ENCODE measurements at regions not wholly inside any gene's neighbourhood (a gene's known extent, or its start where the extent isn't known, plus 50 kb on each side); places are given as distances from the start of the nearest gene placed in this dataset.

DNA sequence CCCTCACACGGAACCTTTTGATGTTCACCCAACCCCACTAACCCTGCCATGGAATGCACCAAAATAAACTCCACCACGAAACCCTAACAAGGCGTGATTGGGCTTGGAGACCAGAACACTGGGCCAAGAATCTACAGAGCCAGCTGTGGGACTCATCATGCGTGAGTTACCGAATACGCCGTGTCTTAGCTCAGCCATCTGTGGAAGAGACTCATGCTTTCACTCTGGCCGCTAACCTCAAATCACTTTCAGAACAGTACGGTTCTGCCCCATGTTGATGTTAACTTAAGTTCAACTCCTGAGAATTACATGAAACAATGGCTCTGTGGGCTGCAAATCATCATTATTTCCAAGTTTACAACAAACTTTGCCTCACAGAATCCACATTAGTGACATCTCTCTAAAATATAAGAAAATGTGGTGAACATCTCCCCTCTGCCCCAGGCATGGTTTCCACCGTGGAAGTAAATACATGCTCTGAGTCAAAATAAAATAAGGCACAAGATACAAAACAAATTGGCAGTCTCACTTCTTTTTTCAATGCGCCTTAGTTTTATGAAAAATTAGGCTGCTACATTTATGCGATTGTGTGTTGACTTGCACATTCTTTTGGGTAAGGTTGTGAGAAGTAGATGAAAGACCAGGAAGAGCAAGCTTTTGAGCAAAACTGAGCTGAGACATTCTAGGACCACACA lies 308.9 kb upstream of the EXOC2 start:
- peak; percentile 75 for DNase-seq (ENCODE audit: low spot score)
- in situ Hi-C loops (cut with MboI; ENCODE audit: low pct_unique_long_range_greater_than_20kb, low sequenced_read_pairs, unreplicated experiment), result no loop called here
- TF ChIP-seq, protein P1, sequence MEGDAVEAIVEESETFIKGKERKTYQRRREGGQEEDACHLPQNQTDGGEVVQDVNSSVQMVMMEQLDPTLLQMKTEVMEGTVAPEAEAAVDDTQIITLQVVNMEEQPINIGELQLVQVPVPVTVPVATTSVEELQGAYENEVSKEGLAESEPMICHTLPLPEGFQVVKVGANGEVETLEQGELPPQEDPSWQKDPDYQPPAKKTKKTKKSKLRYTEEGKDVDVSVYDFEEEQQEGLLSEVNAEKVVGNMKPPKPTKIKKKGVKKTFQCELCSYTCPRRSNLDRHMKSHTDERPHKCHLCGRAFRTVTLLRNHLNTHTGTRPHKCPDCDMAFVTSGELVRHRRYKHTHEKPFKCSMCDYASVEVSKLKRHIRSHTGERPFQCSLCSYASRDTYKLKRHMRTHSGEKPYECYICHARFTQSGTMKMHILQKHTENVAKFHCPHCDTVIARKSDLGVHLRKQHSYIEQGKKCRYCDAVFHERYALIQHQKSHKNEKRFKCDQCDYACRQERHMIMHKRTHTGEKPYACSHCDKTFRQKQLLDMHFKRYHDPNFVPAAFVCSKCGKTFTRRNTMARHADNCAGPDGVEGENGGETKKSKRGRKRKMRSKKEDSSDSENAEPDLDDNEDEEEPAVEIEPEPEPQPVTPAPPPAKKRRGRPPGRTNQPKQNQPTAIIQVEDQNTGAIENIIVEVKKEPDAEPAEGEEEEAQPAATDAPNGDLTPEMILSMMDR (IDR thresholded peaks at IDR 0.05; ENCODE audit: extremely low read depth, insufficient read depth, missing control alignments), result no peak

DNA sequence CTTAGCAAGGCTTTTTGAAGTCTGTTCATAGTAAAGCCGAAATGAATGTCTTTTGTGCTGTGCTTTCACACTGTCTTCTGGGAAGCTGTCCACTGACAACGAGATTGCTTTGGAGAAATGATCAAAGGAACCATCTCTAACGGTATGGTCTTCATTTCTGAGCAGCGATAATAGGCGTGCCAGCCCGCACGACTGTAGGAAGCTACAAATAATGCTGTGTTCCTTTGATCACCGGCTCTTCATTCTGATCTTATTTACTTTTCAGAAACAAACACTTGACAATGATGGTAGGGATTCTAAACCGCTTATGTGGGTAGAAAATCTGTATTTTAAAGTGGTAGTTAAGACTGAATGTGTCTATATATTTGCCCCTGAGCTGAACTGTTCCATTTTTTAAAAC lies 306.6 kb upstream of the EXOC2 start:
- in situ Hi-C loops (cut with MboI; ENCODE audit: low pct_unique_long_range_greater_than_20kb, low sequenced_read_pairs, unreplicated experiment), result no loop called here
- no peak for DNase-seq (ENCODE audit: low spot score)
- TF ChIP-seq, protein P1 (IDR thresholded peaks at IDR 0.05; ENCODE audit: extremely low read depth, insufficient read depth, missing control alignments), result no peak

DNA sequence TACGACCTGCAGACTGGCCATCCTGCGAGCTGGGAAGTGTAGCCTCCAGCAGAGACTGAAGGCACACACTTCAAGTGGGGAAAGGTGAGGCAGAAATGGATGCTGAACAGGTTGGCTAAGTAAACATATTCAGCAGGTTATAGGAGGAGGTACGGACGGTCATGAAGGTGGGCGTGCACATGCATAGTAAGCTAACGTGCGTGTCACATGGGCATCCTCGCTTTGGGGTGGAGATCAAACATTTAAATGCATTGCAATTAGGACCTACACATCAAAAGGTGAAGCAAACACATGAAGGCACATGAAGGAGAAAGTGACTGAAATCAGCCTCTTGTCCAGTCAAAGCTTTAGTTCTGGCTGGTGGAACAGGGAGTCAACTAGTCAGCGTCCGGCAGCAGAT lies 305.6 kb upstream of the EXOC2 start:
- in situ Hi-C loops (cut with MboI; ENCODE audit: low pct_unique_long_range_greater_than_20kb, low sequenced_read_pairs, unreplicated experiment), result no loop called here
- DNase-seq (ENCODE audit: low spot score), result no peak
- TF ChIP-seq, protein P1 (IDR thresholded peaks at IDR 0.05; ENCODE audit: extremely low read depth, insufficient read depth, missing control alignments), result no peak

DNA sequence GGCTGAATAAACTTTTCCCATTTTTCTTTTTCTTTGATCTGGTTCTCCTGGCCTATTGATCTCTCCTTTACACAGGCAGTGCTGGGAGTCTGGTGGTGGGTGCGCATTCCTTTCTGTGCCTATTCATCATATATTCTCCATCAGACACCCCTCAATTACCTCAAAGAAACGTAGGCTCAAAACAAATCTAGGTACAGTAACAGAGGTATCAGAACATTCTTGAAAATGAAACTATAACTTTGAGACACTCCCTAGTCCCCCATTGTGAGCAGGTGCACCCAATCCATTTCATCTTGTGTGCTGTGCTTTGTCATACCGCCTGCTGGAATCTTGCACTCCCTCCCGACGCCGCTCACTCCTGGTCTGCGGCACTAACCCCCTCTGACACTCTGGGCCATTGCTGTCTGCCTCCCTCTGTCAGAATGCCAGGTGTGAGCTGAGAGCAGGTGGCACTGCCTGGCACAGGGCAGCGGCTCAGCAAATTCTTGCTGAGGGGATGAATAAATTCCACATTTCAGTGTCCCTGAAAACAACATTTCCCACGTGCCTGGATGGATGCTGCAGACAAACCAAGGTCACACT lies 303.4 kb upstream of the EXOC2 start:
- in situ Hi-C loops (cut with MboI; ENCODE audit: low pct_unique_long_range_greater_than_20kb, low sequenced_read_pairs, unreplicated experiment), result no loop called here

DNA sequence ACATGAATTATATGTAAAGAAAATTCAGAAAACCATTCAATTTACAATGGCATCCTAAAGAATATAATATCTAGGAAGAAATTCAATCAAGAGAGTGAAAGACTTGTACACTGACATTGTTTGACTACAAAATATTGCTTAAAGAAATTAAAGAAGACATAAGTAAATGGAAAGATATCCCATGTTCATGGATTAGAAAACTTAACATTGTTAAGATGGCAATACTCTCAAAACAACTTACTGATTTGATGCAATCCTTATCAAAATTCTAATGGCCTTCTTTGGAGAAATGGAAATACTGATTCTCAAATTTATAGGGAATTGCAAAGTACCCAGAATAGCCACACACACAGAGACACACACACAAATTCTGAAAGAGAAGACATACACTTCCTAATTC lies 298.3 kb upstream of the EXOC2 start:
- TF ChIP-seq, protein P1 (IDR thresholded peaks at IDR 0.05; ENCODE audit: extremely low read depth, insufficient read depth, missing control alignments), result no peak
- no peak for DNase-seq (ENCODE audit: low spot score)
- in situ Hi-C loops (cut with MboI; ENCODE audit: low pct_unique_long_range_greater_than_20kb, low sequenced_read_pairs, unreplicated experiment), result no loop called here

More for the DNA sequence above, 303.4 kb upstream of the EXOC2 start:
- no peak for DNase-seq (ENCODE audit: low spot score)
- TF ChIP-seq, protein P1 (IDR thresholded peaks at IDR 0.05; ENCODE audit: extremely low read depth, insufficient read depth, missing control alignments), result no peak

DNA sequence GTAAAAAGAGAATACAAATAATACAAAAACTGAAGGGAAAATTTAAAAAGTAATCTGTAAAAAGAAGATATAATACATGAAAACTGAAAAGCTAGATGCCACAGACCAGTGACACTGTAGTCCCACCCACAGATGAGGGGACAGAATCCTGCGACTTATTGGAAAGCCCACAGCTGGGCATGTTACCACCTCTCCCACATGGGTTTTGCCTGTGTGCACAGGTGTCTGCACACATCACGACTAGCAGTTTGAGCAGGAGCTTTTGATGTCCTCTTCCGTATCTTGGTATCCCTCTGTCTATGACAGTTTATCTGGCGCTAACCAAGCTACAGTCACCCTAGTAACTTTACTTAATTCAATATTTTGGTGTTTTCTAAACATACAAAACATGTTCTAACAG lies 291.1 kb upstream of the EXOC2 start:
- in situ Hi-C loops (cut with MboI; ENCODE audit: low pct_unique_long_range_greater_than_20kb, low sequenced_read_pairs, unreplicated experiment), result no loop called here
- TF ChIP-seq, protein P1 (IDR thresholded peaks at IDR 0.05; ENCODE audit: extremely low read depth, insufficient read depth, missing control alignments), result no peak
- no peak for DNase-seq (ENCODE audit: low spot score)
